Ascending aorta (tissue), 2 donors: ENCODE measurements at regions not wholly inside any gene's neighbourhood (a gene's known extent, or its start where the extent isn't known, plus 50 kb on each side); places are given as distances from the start of the nearest gene placed in this dataset.

Source experiments
- DNase-seq, 2 donors: peaks; one replicate each; pipeline ENCODE4 v3.0.0-alpha.2; 2019; ENCODE audit warnings: low spot score in 2 of 2
- H3K27ac ChIP-seq, 2 donors: fragments of 200-600 bp; sonication (generic); one replicate each; pipeline ENCODE4 v1.5.1; 2016 to 2017; ENCODE audit warnings: mild to moderate bottlenecking in 1 of 2
- H3K27me3 ChIP-seq: fragments of 200-600 bp; sonication (generic); one replicate; pipeline ENCODE4 v1.5.1; 2017
- H3K36me3 ChIP-seq, 2 donors: fragments of 200-600 bp; sonication (generic); one replicate each; pipeline ENCODE4 v1.5.1; 2016
- H3K4me1 ChIP-seq, 2 donors: fragments of 200-600 bp; sonication (generic); one replicate each; pipeline ENCODE4 v1.5.1; 2016 to 2017; ENCODE audit warnings: mild to moderate bottlenecking in 1 of 2
- H3K4me3 ChIP-seq, 2 donors: fragments of 200-600 bp; sonication (generic); one replicate each; pipeline ENCODE4 v1.5.1; 2016 to 2017; ENCODE audit warnings: mild to moderate bottlenecking in 1 of 2
- H3K9me3 ChIP-seq, 2 donors: fragments of 200-600 bp; sonication (generic); one replicate each; pipeline ENCODE4 v1.5.1; 2016
- intact Hi-C: fragments of 100-400 bp; cut with DNase I; formaldehyde crosslinking; loops from one replicate; pipeline ENCODE4 v1.15.1; 2023
- TF ChIP-seq, protein P1 (sequence below), 3 experiments: fragments of 200-600 bp in 2 of 3; fragments of 450-650 bp in 1 of 3; sonication (generic) in 2 of 3; IDR thresholded peaks; one replicate each; pipeline ENCODE4 v1.5.1; 2016 to 2019; ENCODE audit warnings: antibody characterized with exemption in 3 of 3, mild to moderate bottlenecking in 1 of 3, moderate library complexity in 1 of 3

DNA sequence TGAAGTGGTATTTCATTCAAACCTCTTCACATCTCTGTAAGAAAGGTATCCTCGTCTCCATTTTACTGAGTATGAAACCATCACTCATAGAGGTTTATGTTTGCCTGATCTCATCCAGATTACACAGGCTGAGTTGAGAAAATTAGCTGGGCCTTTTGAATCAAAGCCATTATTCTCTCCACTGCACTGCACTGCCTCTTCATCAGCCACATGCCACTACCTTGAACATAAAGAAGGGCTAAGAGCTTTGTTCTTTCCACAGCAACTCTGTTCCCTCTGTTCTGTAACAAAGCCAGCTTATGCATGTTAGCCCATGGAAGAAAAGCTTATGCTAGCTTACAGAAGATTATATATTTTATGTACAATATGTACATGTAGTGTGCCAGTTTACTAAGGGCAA is 362.6 kb upstream of the DLGAP1 start:
- Histone ChIP-seq H3K36me3 (no peaks in the 10 kb centered on the region), H3K4me3 (no peak overlapping the region), H3K27me3 (no peaks in the 10 kb centered on the region), H3K4me1 (no peaks in the 10 kb centered on the region), H3K27ac (no peak overlapping the region), H3K9me3 (no peaks in the 10 kb centered on the region)
- TF ChIP-seq, protein P1, sequence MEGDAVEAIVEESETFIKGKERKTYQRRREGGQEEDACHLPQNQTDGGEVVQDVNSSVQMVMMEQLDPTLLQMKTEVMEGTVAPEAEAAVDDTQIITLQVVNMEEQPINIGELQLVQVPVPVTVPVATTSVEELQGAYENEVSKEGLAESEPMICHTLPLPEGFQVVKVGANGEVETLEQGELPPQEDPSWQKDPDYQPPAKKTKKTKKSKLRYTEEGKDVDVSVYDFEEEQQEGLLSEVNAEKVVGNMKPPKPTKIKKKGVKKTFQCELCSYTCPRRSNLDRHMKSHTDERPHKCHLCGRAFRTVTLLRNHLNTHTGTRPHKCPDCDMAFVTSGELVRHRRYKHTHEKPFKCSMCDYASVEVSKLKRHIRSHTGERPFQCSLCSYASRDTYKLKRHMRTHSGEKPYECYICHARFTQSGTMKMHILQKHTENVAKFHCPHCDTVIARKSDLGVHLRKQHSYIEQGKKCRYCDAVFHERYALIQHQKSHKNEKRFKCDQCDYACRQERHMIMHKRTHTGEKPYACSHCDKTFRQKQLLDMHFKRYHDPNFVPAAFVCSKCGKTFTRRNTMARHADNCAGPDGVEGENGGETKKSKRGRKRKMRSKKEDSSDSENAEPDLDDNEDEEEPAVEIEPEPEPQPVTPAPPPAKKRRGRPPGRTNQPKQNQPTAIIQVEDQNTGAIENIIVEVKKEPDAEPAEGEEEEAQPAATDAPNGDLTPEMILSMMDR (IDR thresholded peaks at IDR 0.05) = no peak
- intact Hi-C loops = no loop called here
- DNase-seq = no peak

DNA sequence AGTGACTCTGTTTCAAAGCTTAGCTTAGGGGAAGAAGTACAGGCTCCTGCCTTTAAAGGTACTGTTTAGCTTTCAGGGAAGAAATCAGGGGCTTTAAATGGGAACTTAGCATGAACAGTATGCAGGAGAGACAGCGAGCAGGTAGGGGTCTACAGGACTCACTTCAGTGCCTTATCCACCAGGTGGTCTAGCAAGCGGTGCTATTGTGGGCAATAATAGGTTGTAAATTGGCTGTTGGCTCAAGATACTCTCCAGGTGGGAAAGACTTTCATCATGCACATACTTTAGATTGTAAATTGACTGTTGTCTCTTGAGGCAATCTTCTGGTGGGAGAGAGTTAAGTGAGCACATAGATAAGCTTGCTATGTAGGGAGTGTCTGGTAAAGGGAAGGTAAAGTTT is 358.6 kb upstream of the DLGAP1 start:
- TF ChIP-seq, protein P1 (IDR thresholded peaks at IDR 0.05) = no peak
- intact Hi-C loops = no loop called here
- H3K4me1 ChIP-seq = peaks cover 3 to 11% of the 10 kb centered on the region in 2 donors
- H3K27ac ChIP-seq = no peak overlapping the region
- H3K27me3 ChIP-seq = no peaks in the 10 kb centered on the region
- no peaks in the 10 kb centered on the region for H3K9me3 ChIP-seq
- no peak overlapping the region for H3K4me3 ChIP-seq
- H3K36me3 ChIP-seq = no peaks in the 10 kb centered on the region
- DNase-seq = no peak

DNA sequence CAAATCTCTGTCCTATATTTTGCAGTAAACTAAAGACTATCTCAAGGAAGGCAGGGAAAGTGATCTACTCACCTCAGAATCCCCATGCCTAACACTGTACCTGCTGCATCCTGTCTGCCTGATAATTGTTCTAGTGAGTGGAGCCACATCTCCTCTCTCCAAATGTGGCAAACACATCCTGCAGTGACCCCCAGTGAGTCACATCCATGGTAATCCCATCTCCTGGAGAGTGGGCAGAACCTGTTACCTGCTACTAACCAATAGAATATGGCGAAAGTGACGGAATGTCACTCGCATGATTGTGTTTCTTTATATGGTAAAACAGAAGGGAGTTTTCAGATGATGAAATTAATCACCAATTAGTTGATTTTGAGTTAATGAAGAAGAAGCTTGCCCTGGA is 353.8 kb upstream of the DLGAP1 start:
- Histone ChIP-seq H3K9me3 (no peaks in the 10 kb centered on the region), H3K4me3 (no peak overlapping the region), H3K27me3 (no peaks in the 10 kb centered on the region), H3K27ac (peak overlapping the region in 1 of 2 donors; percentile 82), H3K36me3 (no peaks in the 10 kb centered on the region), H3K4me1 (peaks cover 3 to 30% of the 10 kb centered on the region in 2 donors)
- TF ChIP-seq, protein P1 (IDR thresholded peaks at IDR 0.05) = no peak
- DNase-seq = no peak
- intact Hi-C loops = no loop called here

DNA sequence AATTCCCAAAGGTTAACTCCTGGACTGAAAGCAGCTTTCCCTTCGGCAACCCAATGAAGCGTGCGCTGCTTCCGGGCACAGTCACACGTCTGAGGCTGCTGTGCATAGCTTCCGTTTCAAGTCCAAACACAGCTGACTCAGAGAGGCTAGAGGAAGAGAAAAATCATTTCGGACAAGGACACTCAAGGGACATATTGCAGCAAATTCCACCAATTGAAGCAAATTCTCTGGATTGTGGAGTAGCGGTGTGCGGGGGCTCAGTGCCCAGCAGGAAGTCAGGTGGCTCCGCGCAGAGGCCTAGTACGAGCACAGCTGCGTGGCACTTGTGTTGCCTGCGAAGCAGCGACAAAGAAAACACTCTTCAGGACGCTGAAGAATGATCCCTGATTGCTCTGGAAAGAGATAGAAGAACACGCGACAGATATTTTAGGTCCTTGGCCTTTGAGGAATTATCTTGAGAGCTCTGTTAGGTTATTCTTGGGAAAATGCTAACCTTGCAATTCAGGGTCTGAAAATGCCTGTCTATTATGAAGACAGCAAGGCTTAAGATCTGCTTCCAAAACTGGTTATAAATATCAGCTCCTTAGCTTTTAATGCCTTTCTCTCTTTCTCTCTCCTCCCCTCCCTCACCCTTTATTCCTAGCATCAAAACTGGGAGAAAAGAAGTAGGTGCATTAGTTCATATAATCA is 352.6 kb upstream of the DLGAP1 start:
- H3K27ac ChIP-seq = peak overlapping the region; percentile 70 to 82
- H3K27me3 ChIP-seq = no peaks in the 10 kb centered on the region
- no peaks in the 10 kb centered on the region for H3K9me3 ChIP-seq
- peak overlapping the region in 1 of 2 donors; percentile 38 for H3K4me3 ChIP-seq
- peak in 1 of 2 donors; percentile 63 for DNase-seq
- no peaks in the 10 kb centered on the region for H3K36me3 ChIP-seq
- TF ChIP-seq, protein P1 (IDR thresholded peaks at IDR 0.05) = no peak
- H3K4me1 ChIP-seq = peaks cover 3 to 30% of the 10 kb centered on the region in 2 donors
- intact Hi-C loops = no loop called here

DNA sequence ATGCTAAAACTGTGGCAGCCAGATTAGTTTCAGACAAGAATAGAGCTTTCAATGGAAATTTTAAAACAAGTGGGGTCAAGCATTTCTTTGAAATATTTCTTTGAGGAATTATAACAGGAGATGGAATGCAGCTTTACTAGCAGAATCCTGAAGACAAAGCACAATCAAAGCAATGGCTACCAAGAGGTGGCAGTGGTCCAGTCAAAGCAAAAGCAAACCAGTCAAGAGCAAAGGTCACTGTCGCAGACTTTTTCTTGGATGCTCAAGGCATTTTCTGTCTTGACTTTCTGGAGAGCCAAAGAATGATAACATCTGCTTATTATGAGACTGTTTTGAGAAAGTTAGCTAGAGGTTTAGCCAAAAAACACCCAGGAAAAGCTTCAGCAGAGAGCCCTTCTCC is 351.2 kb upstream of the DLGAP1 start:
- Histone ChIP-seq H3K27me3 (no peaks in the 10 kb centered on the region), H3K36me3 (no peaks in the 10 kb centered on the region), H3K4me1 (peaks cover 3 to 30% of the 10 kb centered on the region in 2 donors), H3K9me3 (no peaks in the 10 kb centered on the region), H3K4me3 (no peak overlapping the region), H3K27ac (peak overlapping the region; percentile 70 to 82)
- peak in 1 of 2 donors; percentile 67 for DNase-seq
- intact Hi-C loops = no loop called here
- TF ChIP-seq, protein P1 (IDR thresholded peaks at IDR 0.05) = no peak
